CD4-positive, alpha-beta memory T cell (primary cell): ENCODE measurements at regions not wholly inside any gene's neighbourhood (a gene's known extent, or its start where the extent isn't known, plus 50 kb on each side); places are given as distances from the start of the nearest gene placed in this dataset.

ENCODE experiments used
- CTCF ChIA-PET: fragments of 350-600 bp; sonication (Branson Sonifier 250); formaldehyde crosslinking; loops from one replicate; lab custom pipeline; 2021; ENCODE audit warnings: inconsistent platforms; ENCODE audit not compliant: partially characterized antibody; lab: Charles Lee
- POLR2A ChIA-PET: fragments of 350-600 bp; sonication (Branson Sonifier 250); formaldehyde crosslinking; loops from one replicate; lab custom pipeline; 2021; ENCODE audit not compliant: partially characterized antibody; lab: Charles Lee
- DNase-seq, 5 donors: peaks; one replicate each; pipeline versions ENCODE4 v3.0.0 to v3.0.0-alpha.2; 2020 to 2022; ENCODE audit warnings: mixed read lengths in 1 of 5
- H3K27ac ChIP-seq: one replicate; pipeline ENCODE4 v1.7.0; 2013; ENCODE audit warnings: low read depth, low read length
- H3K27me3 ChIP-seq: 2 replicates; pipeline ENCODE4 v1.7.0; 2013; ENCODE audit warnings: mild to moderate bottlenecking, low read length, moderate library complexity; ENCODE audit not compliant: insufficient read depth
- H3K36me3 ChIP-seq: 2 replicates; pipeline ENCODE4 v1.7.0; 2013; ENCODE audit warnings: mild to moderate bottlenecking, low read length, moderate library complexity; ENCODE audit not compliant: insufficient read depth
- H3K4me1 ChIP-seq: 2 replicates; pipeline ENCODE4 v1.7.0; 2013; ENCODE audit warnings: mild to moderate bottlenecking, low read length, moderate library complexity; ENCODE audit not compliant: insufficient read depth
- H3K4me3 ChIP-seq, 2 donors: one replicate each; pipeline ENCODE4 v1.7.0; 2013; ENCODE audit warnings: low read length in 2 of 2, mild to moderate bottlenecking in 1 of 2
- H3K9me3 ChIP-seq, 2 donors: one replicate each; pipeline ENCODE4 v1.7.0; 2013; ENCODE audit warnings: low read length in 2 of 2, control low read depth in 1 of 2; ENCODE audit not compliant: control insufficient read depth in 1 of 2
- H3K27ac Mint-ChIP-seq, 7 donors: one replicate each; pipeline ENCODE4 v1.8.0; 2020 to 2021; ENCODE audit warnings: mixed read lengths in 7 of 7, mild to moderate bottlenecking in 6 of 7, inconsistent platforms in 3 of 7, moderate library complexity in 3 of 7
- H3K27me3 Mint-ChIP-seq, 2 donors: one replicate each; pipeline ENCODE4 v1.8.0; 2020 to 2021; ENCODE audit warnings: mixed read lengths in 2 of 2
- H3K36me3 Mint-ChIP-seq, 2 donors: one replicate each; pipeline ENCODE4 v1.8.0; 2020 to 2021; ENCODE audit warnings: mixed read lengths in 2 of 2, inconsistent platforms in 1 of 2, mild to moderate bottlenecking in 1 of 2
- H3K4me1 Mint-ChIP-seq, 4 donors: one replicate each; pipeline ENCODE4 v1.8.0; 2020 to 2021; ENCODE audit warnings: mixed read lengths in 4 of 4, mild to moderate bottlenecking in 1 of 4
- H3K4me3 Mint-ChIP-seq, 8 donors: one replicate each; pipeline ENCODE4 v1.8.0; 2020 to 2021; ENCODE audit warnings: mixed read lengths in 8 of 8, mild to moderate bottlenecking in 7 of 8, moderate library complexity in 6 of 8, inconsistent platforms in 3 of 8
- H3K9me3 Mint-ChIP-seq, 8 donors: one replicate each; pipeline ENCODE4 v1.8.0; 2020 to 2021; ENCODE audit warnings: mixed read lengths in 8 of 8, mild to moderate bottlenecking in 5 of 8, inconsistent platforms in 3 of 8, moderate library complexity in 1 of 8
- intact Hi-C: fragments of 100-400 bp; cut with micrococcal nuclease; formaldehyde crosslinking; loops from one replicate; pipeline ENCODE4 v1.15.1; 2023

DNA sequence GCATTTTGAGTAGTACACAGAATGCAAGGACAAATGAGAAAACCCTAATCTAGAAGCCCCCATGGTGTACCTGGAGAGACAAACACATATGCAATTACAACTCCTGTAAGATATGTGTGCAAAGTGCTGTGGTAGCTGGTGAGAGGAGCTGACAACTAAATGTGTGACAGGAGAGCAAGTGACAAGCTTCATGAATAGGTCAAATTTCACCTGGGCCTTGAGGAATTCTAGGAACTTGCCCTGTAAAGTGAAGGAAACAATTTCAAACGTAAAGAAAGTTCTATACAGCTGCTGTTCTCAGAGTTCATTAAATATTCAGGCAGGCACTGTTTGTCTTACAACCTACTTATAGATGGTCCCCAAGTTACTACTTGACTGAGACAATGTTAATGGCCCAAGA, 437.0 kb downstream of the TUSC7 start:
- no peak overlapping the region for H3K4me3 Mint-ChIP-seq
- no peaks in the 10 kb centered on the region for H3K36me3 ChIP-seq
- POLR2A ChIA-PET = no interaction called here
- peaks cover 2 to 10% (median 5%) of the 10 kb centered on the region in 8 donors for H3K9me3 Mint-ChIP-seq
- no peak overlapping the region for H3K4me3 ChIP-seq
- no peak overlapping the region for H3K27ac ChIP-seq
- no peaks in the 10 kb centered on the region for H3K9me3 ChIP-seq
- intact Hi-C loops = no loop called here
- H3K27me3 ChIP-seq = no peaks in the 10 kb centered on the region
- H3K4me1 ChIP-seq = no peaks in the 10 kb centered on the region
- no peaks in the 10 kb centered on the region for H3K27me3 Mint-ChIP-seq
- DNase-seq = no peak
- no peak overlapping the region for H3K27ac Mint-ChIP-seq
- H3K4me1 Mint-ChIP-seq = no peaks in the 10 kb centered on the region
- CTCF ChIA-PET = no interaction called here
- no peaks in the 10 kb centered on the region for H3K36me3 Mint-ChIP-seq

DNA sequence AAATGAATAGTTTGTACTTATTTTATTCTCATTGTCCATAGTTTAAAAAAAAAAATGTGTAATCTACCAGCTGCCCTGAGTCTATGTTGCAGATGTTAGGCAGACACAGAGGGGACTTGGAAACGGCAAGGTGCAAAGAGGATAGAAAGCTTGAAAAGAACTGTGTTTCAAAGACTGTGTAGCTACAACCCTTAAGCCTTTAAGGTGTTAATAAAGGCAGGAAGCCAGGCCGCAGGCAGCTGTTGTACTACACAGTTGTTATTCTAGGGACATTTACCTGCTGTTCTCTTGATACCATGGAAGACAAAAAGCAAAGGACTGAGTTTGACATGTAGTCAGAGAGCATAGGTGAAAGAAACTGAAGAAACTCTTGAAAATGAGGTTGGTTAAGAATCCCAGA, 440.0 kb downstream of the TUSC7 start:
- no peaks in the 10 kb centered on the region for H3K27me3 ChIP-seq
- Mint-ChIP-seq H3K27ac (no peak overlapping the region), H3K9me3 (peaks cover 0 to 8% (median 4%) of the 10 kb centered on the region in 8 donors), H3K4me1 (peaks cover 0 to 1% (median 0%) of the 10 kb centered on the region in 4 donors), H3K27me3 (no peaks in the 10 kb centered on the region), H3K4me3 (no peak overlapping the region), H3K36me3 (no peaks in the 10 kb centered on the region)
- no peaks in the 10 kb centered on the region for H3K4me1 ChIP-seq
- CTCF ChIA-PET = no interaction called here
- H3K4me3 ChIP-seq = no peak overlapping the region
- H3K36me3 ChIP-seq = no peaks in the 10 kb centered on the region
- no peak for DNase-seq
- H3K27ac ChIP-seq = no peak overlapping the region
- intact Hi-C loops = no loop called here
- POLR2A ChIA-PET = no interaction called here
- no peaks in the 10 kb centered on the region for H3K9me3 ChIP-seq

DNA sequence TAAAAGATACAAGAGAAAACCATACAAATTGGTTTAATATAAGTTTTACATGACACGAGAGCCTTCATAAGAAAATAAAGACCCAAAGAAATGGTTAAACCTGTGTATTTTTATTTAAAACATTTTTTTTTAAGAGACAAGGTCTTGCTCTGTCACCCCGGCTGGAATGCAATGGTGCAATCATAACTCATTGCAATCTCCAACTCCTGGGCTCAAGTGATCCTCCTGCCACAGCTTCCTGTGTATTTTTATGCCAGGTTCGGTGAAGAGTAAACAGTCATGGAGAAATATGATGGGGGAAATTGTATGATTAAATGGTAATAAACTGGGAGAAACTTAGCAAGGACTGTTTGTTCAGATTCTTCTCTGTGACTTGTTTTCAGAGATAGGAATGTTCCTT, 441.0 kb downstream of the TUSC7 start:
- no peak for DNase-seq
- intact Hi-C loops = no loop called here

DNA sequence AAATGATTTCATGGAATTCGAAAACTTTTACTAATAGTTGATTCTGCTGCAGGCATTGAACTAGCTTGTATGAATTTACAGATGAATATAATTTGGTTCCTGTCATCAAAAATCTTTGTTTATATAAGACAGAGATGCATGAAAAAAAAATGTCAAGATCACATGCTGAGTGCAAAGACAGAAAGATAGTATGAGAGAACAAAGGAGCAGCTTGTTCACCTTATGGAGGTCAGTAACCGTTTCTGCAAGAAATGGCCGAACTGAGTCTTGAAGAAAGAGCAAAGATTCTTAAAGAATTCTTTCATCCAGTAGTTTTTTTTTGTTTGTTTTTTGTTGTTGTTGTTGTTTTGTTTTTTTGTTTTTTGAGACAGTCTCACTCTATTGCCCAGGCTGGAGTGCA, 450.6 kb downstream of the TUSC7 start:
- ChIA-PET CTCF (no interaction called here), POLR2A (no interaction called here)
- no peak overlapping the region for H3K27ac Mint-ChIP-seq

More for the DNA sequence above, 441.0 kb downstream of the TUSC7 start:
- Histone ChIP-seq H3K36me3 (no peaks in the 10 kb centered on the region), H3K4me1 (no peaks in the 10 kb centered on the region), H3K27me3 (no peaks in the 10 kb centered on the region), H3K9me3 (no peaks in the 10 kb centered on the region), H3K27ac (no peak overlapping the region), H3K4me3 (no peak overlapping the region)
- Mint-ChIP-seq H3K27me3 (no peaks in the 10 kb centered on the region), H3K4me3 (no peak overlapping the region), H3K27ac (no peak overlapping the region), H3K4me1 (peaks cover 0 to 1% (median 0%) of the 10 kb centered on the region in 4 donors), H3K36me3 (no peaks in the 10 kb centered on the region), H3K9me3 (peaks cover 0 to 11% (median 4%) of the 10 kb centered on the region in 8 donors)
- ChIA-PET CTCF (no interaction called here), POLR2A (no interaction called here)

DNA sequence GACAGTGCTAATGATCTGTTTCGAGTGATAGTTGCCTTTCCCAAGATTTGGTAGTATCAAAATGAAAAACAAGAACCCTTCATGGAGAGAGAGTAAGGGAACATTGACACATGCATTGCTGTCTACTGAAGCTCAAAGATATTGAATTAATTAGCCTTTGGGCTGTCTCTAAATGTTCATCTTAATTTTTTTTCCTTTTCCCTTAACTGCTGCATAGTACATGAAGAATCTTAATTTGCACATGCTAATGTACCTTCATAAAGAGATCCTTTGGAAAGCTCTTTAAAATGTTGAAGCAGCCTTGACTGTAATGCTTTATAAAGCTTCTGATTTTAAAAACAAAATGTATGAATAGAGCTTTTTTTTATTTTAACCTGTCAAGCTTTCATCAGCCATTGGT, 452.2 kb downstream of the TUSC7 start:
- CTCF ChIA-PET = no interaction called here
- no peaks in the 10 kb centered on the region for H3K27me3 ChIP-seq
- H3K9me3 Mint-ChIP-seq = peaks cover 0 to 22% (median 4%) of the 10 kb centered on the region in 8 donors
- no peaks in the 10 kb centered on the region for H3K27me3 Mint-ChIP-seq
- no peaks in the 10 kb centered on the region for H3K36me3 ChIP-seq
- H3K27ac Mint-ChIP-seq = no peak overlapping the region
- no peak overlapping the region for H3K4me3 ChIP-seq
- H3K4me3 Mint-ChIP-seq = no peak overlapping the region
- POLR2A ChIA-PET = no interaction called here
- no peaks in the 10 kb centered on the region for H3K36me3 Mint-ChIP-seq
- intact Hi-C loops = no loop called here
- no peaks in the 10 kb centered on the region for H3K4me1 ChIP-seq
- H3K9me3 ChIP-seq = no peaks in the 10 kb centered on the region
- no peak overlapping the region for H3K27ac ChIP-seq
- no peaks in the 10 kb centered on the region for H3K4me1 Mint-ChIP-seq
- no peak for DNase-seq

More for the DNA sequence above, 450.6 kb downstream of the TUSC7 start:
- no peak for DNase-seq
- intact Hi-C loops = no loop called here
- H3K4me3 Mint-ChIP-seq = no peak overlapping the region
- H3K27me3 ChIP-seq = no peaks in the 10 kb centered on the region
- no peak overlapping the region for H3K27ac ChIP-seq
- peaks cover 0 to 5% of the 10 kb centered on the region in 2 donors for H3K9me3 ChIP-seq
- H3K4me1 ChIP-seq = no peaks in the 10 kb centered on the region
- no peaks in the 10 kb centered on the region for H3K4me1 Mint-ChIP-seq
- no peak overlapping the region for H3K4me3 ChIP-seq
- no peaks in the 10 kb centered on the region for H3K27me3 Mint-ChIP-seq
- H3K36me3 Mint-ChIP-seq = no peaks in the 10 kb centered on the region
- H3K36me3 ChIP-seq = no peaks in the 10 kb centered on the region
- H3K9me3 Mint-ChIP-seq = peaks cover 0 to 17% (median under 1%) of the 10 kb centered on the region in 8 donors

DNA sequence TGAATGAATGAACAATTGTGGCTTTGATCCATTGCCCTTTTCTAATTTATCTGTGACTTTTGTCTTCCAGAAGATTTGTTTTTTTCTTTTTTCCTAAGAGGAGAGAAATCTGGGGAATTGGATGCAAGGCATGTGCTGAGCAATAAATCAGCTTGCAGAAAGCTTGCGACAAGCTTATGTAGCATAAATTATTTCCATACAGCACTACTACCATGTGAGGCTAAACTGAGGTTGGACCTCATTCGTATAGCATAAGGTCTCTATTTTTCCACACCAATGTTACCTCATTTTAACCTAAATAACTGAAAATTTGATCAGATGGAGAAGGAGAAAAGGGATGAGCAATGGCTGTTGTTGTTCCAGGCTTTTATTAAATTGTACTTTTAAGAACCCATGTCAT, 455.6 kb downstream of the TUSC7 start:
- no peaks in the 10 kb centered on the region for H3K36me3 Mint-ChIP-seq
- H3K4me1 Mint-ChIP-seq = no peaks in the 10 kb centered on the region
- Histone ChIP-seq H3K27ac (no peak overlapping the region), H3K4me3 (no peak overlapping the region), H3K27me3 (no peaks in the 10 kb centered on the region), H3K9me3 (no peaks in the 10 kb centered on the region), H3K36me3 (no peaks in the 10 kb centered on the region), H3K4me1 (no peaks in the 10 kb centered on the region)
- no peak overlapping the region for H3K4me3 Mint-ChIP-seq
- H3K27me3 Mint-ChIP-seq = no peaks in the 10 kb centered on the region
- ChIA-PET POLR2A (no interaction called here), CTCF (interaction anchor here (1.4 kb wide), 1 partner anchor 11 kb away, joined by 3 read pairs; no protein-coding TSS in a partner anchor)
- DNase-seq = no peak
- H3K27ac Mint-ChIP-seq = no peak overlapping the region
- intact Hi-C loops = no loop called here
- peaks cover 0 to 17% (median 4%) of the 10 kb centered on the region in 8 donors for H3K9me3 Mint-ChIP-seq

DNA sequence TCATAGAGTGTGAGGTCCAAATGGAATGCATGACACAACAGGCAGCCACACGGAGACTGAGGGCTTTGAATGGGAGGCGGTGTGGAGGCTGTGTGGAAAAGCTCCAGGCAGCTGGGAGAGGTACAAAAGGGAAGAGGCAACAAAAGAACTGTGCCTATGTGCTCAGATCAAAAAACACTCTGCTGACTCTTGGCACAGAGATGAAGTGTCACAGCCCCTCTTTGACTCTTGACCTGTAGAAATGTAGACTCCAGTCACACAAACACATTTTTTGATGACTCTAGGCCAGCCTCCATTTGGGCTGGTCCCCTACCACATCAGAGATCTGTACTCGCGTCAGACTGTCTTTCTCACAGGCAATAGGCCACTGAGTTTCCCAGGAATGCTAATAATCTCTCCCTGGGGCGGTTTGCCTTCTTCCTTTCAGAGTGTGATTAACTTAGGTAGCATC, 456.0 kb downstream of the TUSC7 start:
- H3K27ac Mint-ChIP-seq = no peak overlapping the region
- H3K4me1 ChIP-seq = no peaks in the 10 kb centered on the region
- H3K4me1 Mint-ChIP-seq = no peaks in the 10 kb centered on the region
- POLR2A ChIA-PET = no interaction called here
- H3K36me3 Mint-ChIP-seq = no peaks in the 10 kb centered on the region
- DNase-seq = no peak
- H3K27me3 ChIP-seq = no peaks in the 10 kb centered on the region
- H3K4me3 Mint-ChIP-seq = no peak overlapping the region
- no peaks in the 10 kb centered on the region for H3K27me3 Mint-ChIP-seq
- intact Hi-C loops = no loop called here
- peaks cover 0 to 17% (median 4%) of the 10 kb centered on the region in 8 donors for H3K9me3 Mint-ChIP-seq
- no peaks in the 10 kb centered on the region for H3K36me3 ChIP-seq
- H3K27ac ChIP-seq = no peak overlapping the region
- peak overlapping the region in 1 of 2 donors; percentile 17 for H3K4me3 ChIP-seq
- H3K9me3 ChIP-seq = no peaks in the 10 kb centered on the region
- CTCF ChIA-PET = interaction anchor here (1.3 to 1.4 kb wide), 2 partner anchors 10 to 11 kb away, joined by 3 read pairs; no protein-coding TSS in a partner anchor

DNA sequence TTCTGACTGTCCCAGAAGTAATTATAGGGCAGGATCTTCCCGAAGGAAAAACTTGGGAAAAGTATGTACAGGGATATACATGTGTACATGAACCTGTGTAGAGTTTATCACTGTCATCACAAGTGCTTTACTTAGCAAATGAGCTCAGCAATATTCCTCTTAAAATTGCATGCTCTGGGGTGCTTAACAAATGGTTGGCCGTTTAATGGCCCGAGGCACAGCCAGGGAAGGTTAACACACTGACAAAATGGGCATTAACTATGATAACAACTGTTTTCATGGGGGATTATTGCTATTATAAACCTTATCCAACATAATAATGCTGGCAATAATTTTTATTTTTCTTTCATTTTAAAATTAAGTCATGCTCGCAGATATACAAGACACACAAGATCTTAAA, 459.3 kb downstream of the TUSC7 start:
- Histone ChIP-seq H3K4me3 (no peak overlapping the region), H3K4me1 (no peaks in the 10 kb centered on the region), H3K9me3 (no peaks in the 10 kb centered on the region), H3K36me3 (no peaks in the 10 kb centered on the region), H3K27ac (no peak overlapping the region), H3K27me3 (no peaks in the 10 kb centered on the region)
- Mint-ChIP-seq H3K27ac (no peak overlapping the region), H3K36me3 (no peaks in the 10 kb centered on the region), H3K4me1 (no peaks in the 10 kb centered on the region), H3K4me3 (no peak overlapping the region), H3K27me3 (no peaks in the 10 kb centered on the region), H3K9me3 (peaks cover 0 to 14% (median 4%) of the 10 kb centered on the region in 8 donors)
- ChIA-PET CTCF (no interaction called here), POLR2A (no interaction called here)
- intact Hi-C loops = no loop called here
- DNase-seq = no peak
